OCI-LY7 (cell line): ENCODE measurements at regions not wholly inside any gene's neighbourhood (a gene's known extent, or its start where the extent isn't known, plus 50 kb on each side); places are given as distances from the start of the nearest gene placed in this dataset.

Experiments used
- BruUV-seq: library from RNA; stranded (reverse); fragments of 400-500 nt; replicated peaks from 2 replicates; lab custom pipeline; 2021; lab: Mats Ljungman, UMichigan
- CTCF ChIA-PET: fragments of 300-600 bp; sonication (Branson Sonifier 250); formaldehyde crosslinking; loops from one replicate; lab custom pipeline; 2022; ENCODE audit warnings: antibody characterized with exemption; ENCODE audit not compliant: unreplicated experiment; lab: Charles Lee
- POLR2A ChIA-PET: fragments of 300-600 bp; sonication (Branson Sonifier 250); formaldehyde crosslinking; loops from one replicate; lab custom pipeline; 2022; ENCODE audit warnings: antibody characterized with exemption; lab: Charles Lee
- DNase-seq: peaks from one replicate; pipeline ENCODE4 v3.0.0-alpha.2; 2015; ENCODE audit warnings: low spot score
- H2AFZ ChIP-seq: fragments of 200-600 bp; sonication (generic), shearing (Covaris generic); 2 replicates; pipeline ENCODE4 v1.6.1; 2014; ENCODE audit warnings: mild to moderate bottlenecking, antibody characterized with exemption, low read length, moderate library complexity
- H3K27ac ChIP-seq: fragments of 200-600 bp; sonication (generic); 2 replicates; pipeline ENCODE4 v1.5.1; 2014; ENCODE audit warnings: mixed run types, low read depth, mild to moderate bottlenecking, moderate library complexity, low read length, inconsistent platforms; ENCODE audit not compliant: poor library complexity, severe bottlenecking
- H3K36me3 ChIP-seq: fragments of 200-600 bp; sonication (generic); 2 replicates; pipeline ENCODE4 v1.6.1; 2014; ENCODE audit warnings: mild to moderate bottlenecking, antibody characterized with exemption, low read length, moderate library complexity, mixed read lengths; ENCODE audit not compliant: insufficient read depth
- H3K4me1 ChIP-seq: fragments of 200-600 bp; sonication (generic); 2 replicates; pipeline ENCODE4 v1.5.1; 2014; ENCODE audit warnings: mild to moderate bottlenecking, low read length; ENCODE audit not compliant: insufficient read depth, poor library complexity, severe bottlenecking
- H3K4me2 ChIP-seq: fragments of 200-600 bp; sonication (generic); 2 replicates; pipeline ENCODE4 v1.6.1; 2014; ENCODE audit warnings: mild to moderate bottlenecking, low read length
- H3K4me3 ChIP-seq: fragments of 200-600 bp; sonication (generic); 2 replicates; pipeline ENCODE4 v1.5.1; 2014; ENCODE audit warnings: mild to moderate bottlenecking, low read depth, low read length; ENCODE audit not compliant: poor library complexity, severe bottlenecking
- H3K79me2 ChIP-seq: fragments of 200-600 bp; sonication (generic); 2 replicates; pipeline ENCODE4 v1.6.1; 2016; ENCODE audit warnings: low read depth, mild to moderate bottlenecking, low read length, moderate library complexity, mixed read lengths; ENCODE audit not compliant: insufficient read depth
- H3K9me2 ChIP-seq: fragments of 200-600 bp; sonication (generic); 2 replicates; pipeline ENCODE4 v1.6.1; 2016; ENCODE audit warnings: mild to moderate bottlenecking, low read length, mixed read lengths; ENCODE audit not compliant: insufficient read depth
- H3K9me3 ChIP-seq: fragments of 200-600 bp; sonication (generic); 2 replicates; pipeline ENCODE4 v1.6.1; 2014; ENCODE audit warnings: mild to moderate bottlenecking, mixed run types, low read length, mixed read lengths
- H4K20me1 ChIP-seq: fragments of 200-600 bp; sonication (generic); 2 replicates; pipeline ENCODE4 v1.6.1; 2014; ENCODE audit warnings: mild to moderate bottlenecking, antibody characterized with exemption, low read length, moderate library complexity, mixed read lengths; ENCODE audit not compliant: insufficient read depth
- CTCF ChIP-seq: fragments of 200-600 bp; sonication (generic); conservative IDR thresholded peaks from 2 replicates; pipeline ENCODE4 v1.5.1; 2014; ENCODE audit warnings: mild to moderate bottlenecking, antibody characterized with exemption, low read length, moderate library complexity, mixed read lengths
- EZH2phosphoT487 ChIP-seq: fragments of 200-600 bp; sonication (generic); IDR thresholded peaks from 2 replicates; pipeline ENCODE4 v1.6.1; 2018; ENCODE audit warnings: low read depth, borderline replicate concordance, mild to moderate bottlenecking, mixed run types, antibody characterized with exemption, low read length, moderate library complexity, mixed read lengths
- intact Hi-C: fragments of 100-400 bp; cut with micrococcal nuclease; formaldehyde crosslinking; loops from one replicate; pipeline ENCODE4 v1.10.0; 2022; ENCODE audit not compliant: unreplicated experiment

- Histone ChIP-seq H3K4me1 (peaks cover 10% of the 10 kb centered on the region), H2AFZ (no peak overlapping the region), H3K36me3 (no peaks in the 10 kb centered on the region), H3K27ac (no peak overlapping the region), H4K20me1 (no peaks in the 10 kb centered on the region), H3K4me3 (no peak overlapping the region), H3K79me2 (no peaks in the 10 kb centered on the region), H3K4me2 (no peak overlapping the region), H3K9me2 (no peaks in the 10 kb centered on the region), H3K9me3 (no peaks in the 10 kb centered on the region)
- no TSS peak for BruUV-seq
- DNase-seq: no peak
- intact Hi-C loops: no loop called here
- TF ChIP-seq EZH2phosphoT487 (no peak), CTCF (no peak)
- POLR2A ChIA-PET: interaction anchor here (0.7 to 4.9 kb wide), 4 partner anchors 10 to 290 kb away, joined by 3 to 25 read pairs (median 4); no protein-coding TSS in a partner anchor
- CTCF ChIA-PET: no interaction called here
These were observed 668.7 kb downstream of the CDH18 start for GRCh38 chr5:19319252-19319651.

- peaks cover 10% of the 10 kb centered on the region for H3K4me1 ChIP-seq
- peak overlapping the region; percentile 31 for H2AFZ ChIP-seq
- H3K4me2 ChIP-seq: no peak overlapping the region
- H3K4me3 ChIP-seq: no peak overlapping the region
- ChIA-PET POLR2A (interaction anchor here (0.5 to 4.9 kb wide), 14 partner anchors 9 to 261 kb away, joined by 3 to 25 read pairs (median 3); no protein-coding TSS in a partner anchor), CTCF (no interaction called here)
- H3K36me3 ChIP-seq: no peaks in the 10 kb centered on the region
- intact Hi-C loops: no loop called here
- H3K9me3 ChIP-seq: no peaks in the 10 kb centered on the region
- no peak for DNase-seq
- H3K9me2 ChIP-seq: no peaks in the 10 kb centered on the region
- TF ChIP-seq EZH2phosphoT487 (no peak), CTCF (no peak)
- H3K27ac ChIP-seq: no peak overlapping the region
- no TSS peak for BruUV-seq
- H3K79me2 ChIP-seq: no peaks in the 10 kb centered on the region
- no peaks in the 10 kb centered on the region for H4K20me1 ChIP-seq
These were observed 665.1 kb downstream of the CDH18 start for GRCh38 chr5:19322716-19323485.

GRCh38 chr5:19334278-19334677 lies 653.7 kb downstream of the CDH18 start:
- Histone ChIP-seq H3K79me2 (no peaks in the 10 kb centered on the region), H2AFZ (no peak overlapping the region), H3K36me3 (no peaks in the 10 kb centered on the region; the same call in 1 of the 2 replicates), H3K27ac (no peak overlapping the region), H3K9me2 (no peaks in the 10 kb centered on the region), H3K4me3 (no peak overlapping the region), H3K4me2 (no peak overlapping the region), H3K9me3 (peaks cover 6% of the 10 kb centered on the region; the same call in 1 of the 2 replicates), H3K4me1 (peaks cover 4% of the 10 kb centered on the region), H4K20me1 (no peaks in the 10 kb centered on the region)
- intact Hi-C loops: no loop called here
- no TSS peak for BruUV-seq
- ChIA-PET POLR2A (interaction anchor here (1.2 kb wide), 1 partner anchor 12 kb away, joined by 3 read pairs; no protein-coding TSS in a partner anchor), CTCF (no interaction called here)
- TF ChIP-seq EZH2phosphoT487: no peak
- no peak for TF ChIP-seq CTCF
- DNase-seq: no peak
